H1 (cell line): ENCODE measurements at regions not wholly inside any gene's neighbourhood (a gene's known extent, or its start where the extent isn't known, plus 50 kb on each side); places are given as distances from the start of the nearest gene placed in this dataset.

Experiments used
- ATF2 ChIP-seq: IDR thresholded peaks from 2 replicates; pipeline ENCODE4 v1.6.1; 2012; ENCODE audit warnings: low read length, inconsistent platforms
- ATF3 ChIP-seq: IDR thresholded peaks from 2 replicates; pipeline ENCODE4 v1.6.1; 2011; ENCODE audit warnings: low read depth, mild to moderate bottlenecking, low read length; ENCODE audit not compliant: insufficient read depth
- BCL11A ChIP-seq, 2 experiments: IDR thresholded peaks; one replicate each; pipeline ENCODE4 v1.6.1; 2011; ENCODE audit warnings: low read depth in 2 of 2, low read length in 2 of 2, mild to moderate bottlenecking in 2 of 2
- CBX5 ChIP-seq: fragments of 300-800, 300-1000 bp; sonication (generic); IDR thresholded peaks from 2 replicates; pipeline ENCODE4 v1.7.1; 2016; ENCODE audit warnings: antibody characterized with exemption, low read length, low read depth
- GABPA ChIP-seq: IDR thresholded peaks from 2 replicates; pipeline ENCODE4 v1.6.1; 2011; ENCODE audit warnings: mild to moderate bottlenecking, low read length, moderate library complexity, borderline replicate concordance; ENCODE audit not compliant: insufficient read depth
- JUND ChIP-seq: IDR thresholded peaks from 2 replicates; pipeline ENCODE4 v1.6.1; 2011; ENCODE audit warnings: mild to moderate bottlenecking, improper control_type of control experiment, low read length
- RAD21 ChIP-seq, 2 experiments: IDR thresholded peaks in 1 of 2; conservative IDR thresholded peaks in 1 of 2; 2 replicates each; pipeline ENCODE4 v1.6.1; 2011; ENCODE audit warnings: low read depth in 2 of 2, low read length in 2 of 2, improper control_type of control experiment in 1 of 2, inconsistent platforms in 1 of 2, mild to moderate bottlenecking in 1 of 2, moderate library complexity in 1 of 2
- RNF2 ChIP-seq: fragments of 200-900, 300-1000 bp; sonication (generic); IDR thresholded peaks from 2 replicates; pipeline ENCODE4 v1.7.1; 2016; ENCODE audit warnings: borderline replicate concordance, low read depth, mild to moderate bottlenecking, antibody characterized with exemption, low read length; ENCODE audit not compliant: poor library complexity, severe bottlenecking; ENCODE audit errors: missing control alignments

- no peak; the same call in 1 of the 2 replicates for TF ChIP-seq ATF2
- no peak; a peak in 1 of 4 replicates for TF ChIP-seq RAD21 (IDR thresholded peaks at IDR 0.05 in 1 of 2, conservative IDR thresholded peaks at IDR 0.05 in 1 of 2; ENCODE audit: low read depth in 2 of 2, low read length in 2 of 2)
- TF ChIP-seq JUND = peak; percentile 68
- no peak for TF ChIP-seq CBX5
- no peak for TF ChIP-seq GABPA
- no peak for TF ChIP-seq RNF2
- no peak for TF ChIP-seq BCL11A (IDR thresholded peaks at IDR 0.05; ENCODE audit: low read depth in 2 of 2, low read length in 2 of 2)
- TF ChIP-seq ATF3 = peak; percentile 53; the same call in 1 of the 2 replicates
These were observed 123.7 kb upstream of the BTN3A2 start (continued) for GRCh38 chr6:26241033-26241895.
